SK-N-SH treated with all-trans-retinoic acid at 6 μM for 48 hours (cell line): ENCODE measurements at regions not wholly inside any gene's neighbourhood (a gene's known extent, or its start where the extent isn't known, plus 50 kb on each side); places are given as distances from the start of the nearest gene placed in this dataset.

Source experiments
- ATAC-seq: fragments of 200-7000 bp; cut with Tn5 transposase; 3 replicates; pipeline ENCODE4 v1.9.1; 2020; ENCODE audit warnings: mild to moderate bottlenecking, moderate library complexity
- ARNTL ChIP-seq: fragments of 450-650 bp; formaldehyde crosslinking; IDR thresholded peaks from 2 replicates; pipeline ENCODE4 v1.5.0; 2020; ENCODE audit warnings: low read depth, mild to moderate bottlenecking, moderate library complexity, borderline replicate concordance
- BACH2 ChIP-seq: fragments of 250-450 bp; sonication (Bioruptor Pico); IDR thresholded peaks from 2 replicates; pipeline ENCODE4 v1.9.0; 2021; ENCODE audit warnings: mild to moderate bottlenecking, borderline replicate concordance
- CSDC2 ChIP-seq: fragments of 250-450 bp; sonication (Bioruptor Pico); IDR thresholded peaks from 2 replicates; pipeline ENCODE4 v1.5.0; 2020; ENCODE audit warnings: mild to moderate bottlenecking, moderate library complexity
- ESRRG ChIP-seq: fragments of 250-450 bp; sonication (Bioruptor Pico); IDR thresholded peaks from 2 replicates; pipeline ENCODE4 v1.6.1; 2021; ENCODE audit warnings: mild to moderate bottlenecking
- GLIS3 ChIP-seq: fragments of 250-450 bp; sonication (Bioruptor Pico); IDR thresholded peaks from 2 replicates; pipeline ENCODE4 v1.5.0; 2020; ENCODE audit warnings: mild to moderate bottlenecking, moderate library complexity
- ISL1 ChIP-seq: fragments of 250-450 bp; sonication (Bioruptor Pico); IDR thresholded peaks from 2 replicates; pipeline ENCODE4 v2.1.2; 2022; ENCODE audit warnings: mild to moderate bottlenecking, moderate library complexity
- OSR1 ChIP-seq: fragments of 250-450 bp; sonication (Bioruptor Pico); IDR thresholded peaks from 2 replicates; pipeline ENCODE4 v1.8.0; 2022; ENCODE audit warnings: moderate library complexity, mild to moderate bottlenecking, inconsistent platforms
- PPARA ChIP-seq: fragments of 250-450 bp; sonication (Bioruptor Pico); IDR thresholded peaks from 2 replicates; pipeline ENCODE4 v1.5.0; 2020; ENCODE audit warnings: mild to moderate bottlenecking, borderline replicate concordance
- RARB ChIP-seq: fragments of 250-450 bp; sonication (Bioruptor Pico); IDR thresholded peaks from 2 replicates; pipeline ENCODE4 v1.8.0; 2021; ENCODE audit warnings: mild to moderate bottlenecking, moderate library complexity
- SNAI2 ChIP-seq: fragments of 250-450 bp; sonication (Bioruptor Pico); IDR thresholded peaks from 2 replicates; pipeline ENCODE4 v1.5.0; 2020; ENCODE audit warnings: mild to moderate bottlenecking, moderate library complexity
- TCF4 ChIP-seq: fragments of 250-450 bp; sonication (Bioruptor Pico); IDR thresholded peaks from 2 replicates; pipeline ENCODE4 v1.8.0; 2021; ENCODE audit warnings: mild to moderate bottlenecking, moderate library complexity, borderline replicate concordance
- TOX ChIP-seq: fragments of 250-450 bp; sonication (Bioruptor Pico); IDR thresholded peaks from 2 replicates; pipeline ENCODE4 v1.8.0; 2021; ENCODE audit warnings: mild to moderate bottlenecking, moderate library complexity, borderline replicate concordance
- ZC3H10 ChIP-seq: fragments of 250-450 bp; sonication (Bioruptor Pico); IDR thresholded peaks from 2 replicates; pipeline ENCODE4 v1.5.1; 2021; ENCODE audit warnings: mild to moderate bottlenecking, moderate library complexity
- ZFP30 ChIP-seq: fragments of 450-650 bp; formaldehyde crosslinking; IDR thresholded peaks from 2 replicates; pipeline ENCODE4 v1.5.0; 2022; ENCODE audit warnings: mild to moderate bottlenecking, moderate library complexity
- ZNF565 ChIP-seq: fragments of 450-650 bp; formaldehyde crosslinking; conservative IDR thresholded peaks from 2 replicates; pipeline ENCODE4 v1.5.0; 2020; ENCODE audit warnings: low read depth, mild to moderate bottlenecking, moderate library complexity
- ZNF70 ChIP-seq: fragments of 450-650 bp; formaldehyde crosslinking; IDR thresholded peaks from 2 replicates; pipeline ENCODE4 v1.5.0; 2020; ENCODE audit warnings: mild to moderate bottlenecking, moderate library complexity
- ZNF8 ChIP-seq: fragments of 450-650 bp; formaldehyde crosslinking; IDR thresholded peaks from 2 replicates; pipeline ENCODE4 v1.5.0; 2020; ENCODE audit warnings: mild to moderate bottlenecking, moderate library complexity
- TF ChIP-seq, protein P1 (sequence below): fragments of 250-450 bp; sonication (Bioruptor Pico); IDR thresholded peaks from 2 replicates; pipeline ENCODE4 v1.5.0; 2020; ENCODE audit warnings: mild to moderate bottlenecking, moderate library complexity
- TF ChIP-seq, protein P2 (sequence below): fragments of 250-450 bp; sonication (Bioruptor Pico); IDR thresholded peaks from 2 replicates; pipeline ENCODE4 v1.5.1; 2020; ENCODE audit warnings: low read depth, mild to moderate bottlenecking, moderate library complexity
- TF ChIP-seq, protein P3 (sequence below): fragments of 250-450 bp; sonication (Bioruptor Pico); IDR thresholded peaks from 2 replicates; pipeline ENCODE4 v1.8.0; 2021; ENCODE audit warnings: low read depth, mild to moderate bottlenecking, moderate library complexity, borderline replicate concordance
- TF ChIP-seq, protein P4 (sequence below): fragments of 250-450 bp; sonication (Bioruptor Pico); IDR thresholded peaks from 2 replicates; pipeline ENCODE4 v1.5.1; 2021; ENCODE audit warnings: mild to moderate bottlenecking, moderate library complexity

DNA sequence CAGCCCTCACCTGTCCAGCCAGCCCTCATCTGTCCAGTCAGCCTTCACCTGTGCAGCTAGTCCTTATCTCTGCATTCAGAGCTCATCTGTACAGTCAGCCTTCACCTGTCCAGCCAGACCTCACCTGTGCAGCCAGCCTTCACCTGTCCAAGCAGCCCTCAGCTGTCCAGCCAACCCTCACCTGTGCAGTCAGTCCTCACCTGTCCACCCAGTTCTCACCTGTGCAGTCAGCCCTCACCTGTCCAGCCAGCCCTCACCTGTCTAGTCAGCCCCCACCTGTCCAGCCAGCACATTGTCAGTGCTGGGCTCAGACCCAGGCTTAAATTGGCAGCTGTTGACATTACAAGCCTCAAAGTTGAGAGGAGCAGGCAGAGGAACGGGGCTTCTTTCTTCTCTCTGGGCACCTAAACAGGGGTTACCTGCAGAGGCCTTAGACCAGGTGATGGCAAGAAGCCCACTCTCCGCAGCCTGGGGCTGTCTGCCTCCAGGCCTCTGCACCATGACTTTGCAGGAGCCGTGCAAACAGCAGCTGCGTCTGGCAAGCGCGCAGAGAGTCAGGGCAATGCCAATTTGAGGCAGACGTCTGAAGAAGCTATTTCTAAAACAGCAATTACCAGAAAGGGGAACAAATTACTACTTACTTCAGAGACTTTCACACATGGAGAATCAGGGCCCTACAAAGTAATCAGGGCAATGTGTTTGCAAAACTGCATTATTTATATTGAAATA, 506.1 kb downstream of the NPHP4 start:
- ATAC-seq = no peak
- TF ChIP-seq ISL1 (CRISPR knock-in tag) (no peak), ESRRG (CRISPR knock-in tag) (no peak), ZNF565 (CRISPR knock-in tag) (no peak), ARNTL (CRISPR knock-in tag) (no peak), GLIS3 (CRISPR knock-in tag) (no peak), BACH2 (CRISPR knock-in tag) (no peak), SNAI2 (CRISPR knock-in tag) (no peak), CSDC2 (CRISPR knock-in tag) (no peak), ZNF8 (CRISPR knock-in tag) (no peak), TCF4 (no peak), TOX (CRISPR knock-in tag) (no peak), ZFP30 (CRISPR knock-in tag) (no peak), ZNF70 (no peak), ZC3H10 (CRISPR knock-in tag) (no peak), OSR1 (CRISPR knock-in tag) (no peak), PPARA (no peak)
- TF ChIP-seq, protein P1, sequence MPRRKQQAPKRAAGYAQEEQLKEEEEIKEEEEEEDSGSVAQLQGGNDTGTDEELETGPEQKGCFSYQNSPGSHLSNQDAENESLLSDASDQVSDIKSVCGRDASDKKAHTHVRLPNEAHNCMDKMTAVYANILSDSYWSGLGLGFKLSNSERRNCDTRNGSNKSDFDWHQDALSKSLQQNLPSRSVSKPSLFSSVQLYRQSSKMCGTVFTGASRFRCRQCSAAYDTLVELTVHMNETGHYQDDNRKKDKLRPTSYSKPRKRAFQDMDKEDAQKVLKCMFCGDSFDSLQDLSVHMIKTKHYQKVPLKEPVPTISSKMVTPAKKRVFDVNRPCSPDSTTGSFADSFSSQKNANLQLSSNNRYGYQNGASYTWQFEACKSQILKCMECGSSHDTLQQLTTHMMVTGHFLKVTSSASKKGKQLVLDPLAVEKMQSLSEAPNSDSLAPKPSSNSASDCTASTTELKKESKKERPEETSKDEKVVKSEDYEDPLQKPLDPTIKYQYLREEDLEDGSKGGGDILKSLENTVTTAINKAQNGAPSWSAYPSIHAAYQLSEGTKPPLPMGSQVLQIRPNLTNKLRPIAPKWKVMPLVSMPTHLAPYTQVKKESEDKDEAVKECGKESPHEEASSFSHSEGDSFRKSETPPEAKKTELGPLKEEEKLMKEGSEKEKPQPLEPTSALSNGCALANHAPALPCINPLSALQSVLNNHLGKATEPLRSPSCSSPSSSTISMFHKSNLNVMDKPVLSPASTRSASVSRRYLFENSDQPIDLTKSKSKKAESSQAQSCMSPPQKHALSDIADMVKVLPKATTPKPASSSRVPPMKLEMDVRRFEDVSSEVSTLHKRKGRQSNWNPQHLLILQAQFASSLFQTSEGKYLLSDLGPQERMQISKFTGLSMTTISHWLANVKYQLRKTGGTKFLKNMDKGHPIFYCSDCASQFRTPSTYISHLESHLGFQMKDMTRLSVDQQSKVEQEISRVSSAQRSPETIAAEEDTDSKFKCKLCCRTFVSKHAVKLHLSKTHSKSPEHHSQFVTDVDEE (CRISPR knock-in tag) = no peak
- TF ChIP-seq, protein P2, sequence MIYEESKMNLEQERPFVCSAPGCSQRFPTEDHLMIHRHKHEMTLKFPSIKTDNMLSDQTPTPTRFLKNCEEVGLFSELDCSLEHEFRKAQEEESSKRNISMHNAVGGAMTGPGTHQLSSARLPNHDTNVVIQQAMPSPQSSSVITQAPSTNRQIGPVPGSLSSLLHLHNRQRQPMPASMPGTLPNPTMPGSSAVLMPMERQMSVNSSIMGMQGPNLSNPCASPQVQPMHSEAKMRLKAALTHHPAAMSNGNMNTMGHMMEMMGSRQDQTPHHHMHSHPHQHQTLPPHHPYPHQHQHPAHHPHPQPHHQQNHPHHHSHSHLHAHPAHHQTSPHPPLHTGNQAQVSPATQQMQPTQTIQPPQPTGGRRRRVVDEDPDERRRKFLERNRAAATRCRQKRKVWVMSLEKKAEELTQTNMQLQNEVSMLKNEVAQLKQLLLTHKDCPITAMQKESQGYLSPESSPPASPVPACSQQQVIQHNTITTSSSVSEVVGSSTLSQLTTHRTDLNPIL (CRISPR knock-in tag) = no peak
- TF ChIP-seq, all 23 proteins: peak for 0

DNA sequence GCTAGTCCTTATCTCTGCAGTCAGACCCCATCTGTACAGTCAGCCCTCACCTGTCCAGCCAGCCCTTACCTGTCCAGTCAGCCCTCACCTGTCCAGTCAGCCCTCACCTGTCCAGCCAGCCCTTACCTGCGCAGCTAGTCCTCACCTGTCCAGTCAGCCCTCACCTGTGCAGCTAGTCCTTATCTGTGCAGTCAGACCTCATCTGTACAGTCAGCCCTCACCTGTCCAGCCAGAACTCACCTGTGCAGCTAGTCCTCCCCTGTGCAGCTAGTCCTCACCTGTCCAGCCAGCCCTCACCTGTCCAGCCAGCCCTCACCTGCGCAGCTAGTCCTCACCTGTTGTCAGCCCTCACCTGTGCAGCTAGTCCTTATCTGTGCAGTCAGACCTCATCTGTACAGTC, 506.8 kb downstream of the NPHP4 start:
- TF ChIP-seq OSR1 (CRISPR knock-in tag) (no peak), ARNTL (CRISPR knock-in tag) (no peak), TCF4 (no peak), ISL1 (CRISPR knock-in tag) (no peak), RARB (CRISPR knock-in tag) (no peak), SNAI2 (CRISPR knock-in tag) (no peak), GLIS3 (CRISPR knock-in tag) (no peak), ESRRG (CRISPR knock-in tag) (no peak), BACH2 (CRISPR knock-in tag) (no peak), ZC3H10 (CRISPR knock-in tag) (no peak), ZNF8 (CRISPR knock-in tag) (no peak), PPARA (no peak), TOX (CRISPR knock-in tag) (no peak), ZNF70 (no peak)
- TF ChIP-seq, protein P3, sequence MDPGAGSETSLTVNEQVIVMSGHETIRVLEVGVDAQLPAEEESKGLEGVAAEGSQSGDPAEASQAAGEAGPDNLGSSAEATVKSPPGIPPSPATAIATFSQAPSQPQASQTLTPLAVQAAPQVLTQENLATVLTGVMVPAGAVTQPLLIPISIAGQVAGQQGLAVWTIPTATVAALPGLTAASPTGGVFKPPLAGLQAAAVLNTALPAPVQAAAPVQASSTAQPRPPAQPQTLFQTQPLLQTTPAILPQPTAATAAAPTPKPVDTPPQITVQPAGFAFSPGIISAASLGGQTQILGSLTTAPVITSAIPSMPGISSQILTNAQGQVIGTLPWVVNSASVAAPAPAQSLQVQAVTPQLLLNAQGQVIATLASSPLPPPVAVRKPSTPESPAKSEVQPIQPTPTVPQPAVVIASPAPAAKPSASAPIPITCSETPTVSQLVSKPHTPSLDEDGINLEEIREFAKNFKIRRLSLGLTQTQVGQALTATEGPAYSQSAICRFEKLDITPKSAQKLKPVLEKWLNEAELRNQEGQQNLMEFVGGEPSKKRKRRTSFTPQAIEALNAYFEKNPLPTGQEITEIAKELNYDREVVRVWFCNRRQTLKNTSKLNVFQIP = no peak
- TF ChIP-seq, protein P1 (CRISPR knock-in tag) = no peak
- TF ChIP-seq, protein P4, sequence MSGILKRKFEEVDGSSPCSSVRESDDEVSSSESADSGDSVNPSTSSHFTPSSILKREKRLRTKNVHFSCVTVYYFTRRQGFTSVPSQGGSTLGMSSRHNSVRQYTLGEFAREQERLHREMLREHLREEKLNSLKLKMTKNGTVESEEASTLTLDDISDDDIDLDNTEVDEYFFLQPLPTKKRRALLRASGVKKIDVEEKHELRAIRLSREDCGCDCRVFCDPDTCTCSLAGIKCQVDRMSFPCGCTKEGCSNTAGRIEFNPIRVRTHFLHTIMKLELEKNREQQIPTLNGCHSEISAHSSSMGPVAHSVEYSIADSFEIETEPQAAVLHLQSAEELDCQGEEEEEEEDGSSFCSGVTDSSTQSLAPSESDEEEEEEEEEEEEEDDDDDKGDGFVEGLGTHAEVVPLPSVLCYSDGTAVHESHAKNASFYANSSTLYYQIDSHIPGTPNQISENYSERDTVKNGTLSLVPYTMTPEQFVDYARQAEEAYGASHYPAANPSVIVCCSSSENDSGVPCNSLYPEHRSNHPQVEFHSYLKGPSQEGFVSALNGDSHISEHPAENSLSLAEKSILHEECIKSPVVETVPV = no peak
- no peak for ATAC-seq
